Neutrophil (primary cell): ENCODE measurements at regions not wholly inside any gene's neighbourhood (a gene's known extent, or its start where the extent isn't known, plus 50 kb on each side); places are given as distances from the start of the nearest gene placed in this dataset.

Experiments
- H3K27ac ChIP-seq: fragments of 200-600 bp; sonication (generic); 2 replicates; pipeline ENCODE4 v1.5.1; 2016; ENCODE audit warnings: mild to moderate bottlenecking, moderate library complexity
- H3K27me3 ChIP-seq: fragments of 200-600 bp; sonication (generic); 2 replicates; pipeline ENCODE4 v1.6.0; 2016; ENCODE audit warnings: mild to moderate bottlenecking
- H3K36me3 ChIP-seq: fragments of 200-600 bp; sonication (generic); 2 replicates; pipeline ENCODE4 v1.5.1; 2017
- H3K4me1 ChIP-seq, 2 experiments: fragments of 200-600 bp in 1 of 2; sonication (generic) in 1 of 2; 1 replicate in 1 of 2; 2 replicates in 1 of 2; pipeline versions ENCODE4 v1.5.1 to v1.6.1; 2013 to 2016; ENCODE audit warnings: low read depth in 1 of 2, low read length in 1 of 2, mild to moderate bottlenecking in 1 of 2, moderate library complexity in 1 of 2; ENCODE audit not compliant: control insufficient read depth in 1 of 2, insufficient read depth in 1 of 2
- H3K4me3 ChIP-seq, 2 experiments: fragments of 200-600 bp in 1 of 2; sonication (generic) in 1 of 2; 1 replicate in 1 of 2; 2 replicates in 1 of 2; pipeline ENCODE4 v1.5.1; 2013 to 2016; ENCODE audit warnings: low read depth in 1 of 2, low read length in 1 of 2, mild to moderate bottlenecking in 1 of 2, moderate library complexity in 1 of 2
- H3K9me3 ChIP-seq: fragments of 200-600 bp; sonication (generic); 2 replicates; pipeline ENCODE4 v1.5.1; 2016
- TF ChIP-seq, protein P1 (sequence below): fragments of 200-600 bp; sonication (generic); IDR thresholded peaks from 2 replicates; pipeline ENCODE4 v1.5.1; 2016; ENCODE audit warnings: antibody characterized with exemption

DNA sequence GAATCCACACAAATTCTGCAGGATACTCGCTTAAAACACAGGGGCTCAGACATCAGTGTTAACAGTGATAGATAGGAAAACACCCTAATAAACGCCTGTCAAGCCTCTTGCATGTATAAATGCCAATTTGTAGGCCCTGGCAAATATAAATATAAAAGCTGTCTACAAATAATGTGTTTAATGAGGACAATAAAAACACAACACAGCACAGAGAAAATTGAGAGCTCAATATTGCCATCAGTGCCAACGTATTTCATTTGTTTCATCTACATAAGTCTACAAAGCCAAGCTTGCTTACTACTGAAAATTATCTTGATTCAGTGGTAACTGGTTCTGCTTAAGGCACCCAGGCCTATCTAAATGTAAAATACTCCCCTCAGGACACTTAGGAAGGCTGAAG, 1387.0 kb upstream of the TENM4 start:
- Histone ChIP-seq H3K36me3 (no peaks in the 10 kb centered on the region), H3K27me3 (no peaks in the 10 kb centered on the region), H3K4me1 (no peaks in the 10 kb centered on the region), H3K4me3 (no peak overlapping the region), H3K9me3 (no peaks in the 10 kb centered on the region), H3K27ac (no peak overlapping the region)
- TF ChIP-seq, protein P1, sequence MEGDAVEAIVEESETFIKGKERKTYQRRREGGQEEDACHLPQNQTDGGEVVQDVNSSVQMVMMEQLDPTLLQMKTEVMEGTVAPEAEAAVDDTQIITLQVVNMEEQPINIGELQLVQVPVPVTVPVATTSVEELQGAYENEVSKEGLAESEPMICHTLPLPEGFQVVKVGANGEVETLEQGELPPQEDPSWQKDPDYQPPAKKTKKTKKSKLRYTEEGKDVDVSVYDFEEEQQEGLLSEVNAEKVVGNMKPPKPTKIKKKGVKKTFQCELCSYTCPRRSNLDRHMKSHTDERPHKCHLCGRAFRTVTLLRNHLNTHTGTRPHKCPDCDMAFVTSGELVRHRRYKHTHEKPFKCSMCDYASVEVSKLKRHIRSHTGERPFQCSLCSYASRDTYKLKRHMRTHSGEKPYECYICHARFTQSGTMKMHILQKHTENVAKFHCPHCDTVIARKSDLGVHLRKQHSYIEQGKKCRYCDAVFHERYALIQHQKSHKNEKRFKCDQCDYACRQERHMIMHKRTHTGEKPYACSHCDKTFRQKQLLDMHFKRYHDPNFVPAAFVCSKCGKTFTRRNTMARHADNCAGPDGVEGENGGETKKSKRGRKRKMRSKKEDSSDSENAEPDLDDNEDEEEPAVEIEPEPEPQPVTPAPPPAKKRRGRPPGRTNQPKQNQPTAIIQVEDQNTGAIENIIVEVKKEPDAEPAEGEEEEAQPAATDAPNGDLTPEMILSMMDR = no peak

DNA sequence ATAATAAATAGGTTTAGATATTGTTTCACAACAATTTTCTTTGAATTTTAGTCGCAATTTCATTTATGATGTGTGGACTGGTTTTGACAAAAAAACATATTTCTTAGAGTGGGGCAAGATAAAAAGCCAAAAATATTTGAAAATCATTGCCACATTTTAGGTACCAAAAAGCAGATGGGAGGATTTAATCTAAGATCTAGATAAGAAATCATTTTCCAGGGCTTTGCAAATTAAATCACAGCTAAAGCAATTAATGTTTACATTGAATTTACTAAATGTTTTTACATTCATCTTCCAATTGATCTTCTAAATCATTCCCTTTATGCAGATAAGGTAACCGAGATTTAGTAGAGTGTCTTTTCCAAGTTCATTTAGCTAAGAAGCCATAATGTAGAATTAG, 1386.0 kb upstream of the TENM4 start:
- Histone ChIP-seq H3K36me3 (no peaks in the 10 kb centered on the region), H3K27ac (no peak overlapping the region), H3K9me3 (no peaks in the 10 kb centered on the region), H3K4me1 (no peaks in the 10 kb centered on the region), H3K4me3 (no peak overlapping the region), H3K27me3 (no peaks in the 10 kb centered on the region)
- TF ChIP-seq, protein P1 = no peak

DNA sequence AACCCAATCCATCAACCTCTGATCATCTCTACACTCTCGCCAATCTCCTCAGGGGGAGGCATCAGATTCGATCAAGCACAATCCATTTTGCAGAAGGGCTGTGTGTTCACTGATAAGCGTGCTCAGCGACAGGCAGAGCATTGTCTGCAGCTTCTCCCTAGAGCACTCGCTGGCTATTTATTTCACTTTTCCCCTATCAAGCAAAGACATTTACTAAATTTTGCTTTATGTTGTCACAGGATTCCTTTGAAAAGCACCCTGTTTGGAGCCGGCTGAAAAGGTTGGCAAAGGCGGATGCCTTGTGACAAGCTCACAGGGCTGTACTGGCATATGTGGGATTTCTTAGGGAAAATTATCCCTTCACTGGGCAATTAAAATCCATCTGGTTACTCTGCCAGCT, 1381.5 kb upstream of the TENM4 start:
- H3K4me3 ChIP-seq = no peak overlapping the region
- no peaks in the 10 kb centered on the region for H3K9me3 ChIP-seq
- H3K4me1 ChIP-seq = no peaks in the 10 kb centered on the region
- H3K27ac ChIP-seq = no peak overlapping the region
- no peaks in the 10 kb centered on the region for H3K27me3 ChIP-seq
- TF ChIP-seq, protein P1 = no peak
- no peaks in the 10 kb centered on the region for H3K36me3 ChIP-seq

DNA sequence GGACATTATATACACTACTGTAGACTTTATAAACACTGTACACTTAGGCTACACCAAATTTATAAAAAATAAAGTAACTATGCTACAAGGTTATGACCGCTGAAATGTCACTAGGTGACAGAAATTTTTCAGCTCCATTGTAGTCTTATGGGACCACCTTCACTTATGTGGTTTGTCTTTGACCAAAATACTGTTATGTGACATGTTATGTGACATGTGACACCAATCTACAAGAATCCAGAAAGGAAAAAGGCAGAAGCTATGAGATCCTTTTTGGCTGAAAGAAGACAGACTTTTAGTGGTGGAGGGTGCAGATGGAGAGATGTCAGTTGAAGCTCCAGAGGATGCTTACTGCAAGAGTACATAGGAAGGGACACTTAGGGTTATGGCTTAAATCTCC, 1378.4 kb upstream of the TENM4 start:
- H3K27ac ChIP-seq = no peak overlapping the region
- no peak overlapping the region for H3K4me3 ChIP-seq

DNA sequence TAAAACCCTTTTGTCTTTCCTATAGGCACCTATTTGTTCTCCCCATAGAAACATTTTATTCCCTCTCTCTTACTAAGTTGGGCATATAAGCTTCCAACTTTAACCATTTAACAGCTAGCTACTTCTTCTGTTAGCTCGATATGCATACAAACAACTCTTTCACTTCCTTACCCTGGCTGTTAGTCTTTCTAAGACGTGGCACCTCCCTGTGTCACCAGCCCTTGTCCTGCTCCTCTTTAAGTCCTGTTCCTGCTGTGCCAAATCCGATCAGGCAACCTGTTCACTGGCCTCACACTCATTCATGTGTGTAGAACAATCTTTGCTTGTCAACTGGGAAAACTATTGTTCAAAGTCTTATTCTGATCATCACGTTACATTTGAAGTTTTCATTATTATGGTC, 1376.1 kb upstream of the TENM4 start:
- TF ChIP-seq, protein P1 = no peak
- no peaks in the 10 kb centered on the region for H3K4me1 ChIP-seq
- no peaks in the 10 kb centered on the region for H3K36me3 ChIP-seq
- H3K4me3 ChIP-seq = no peak overlapping the region
- no peaks in the 10 kb centered on the region for H3K9me3 ChIP-seq
- no peak overlapping the region for H3K27ac ChIP-seq
- H3K27me3 ChIP-seq = no peaks in the 10 kb centered on the region

More for the DNA sequence above, 1378.4 kb upstream of the TENM4 start:
- TF ChIP-seq, protein P1 = no peak
- H3K9me3 ChIP-seq = no peaks in the 10 kb centered on the region
- no peaks in the 10 kb centered on the region for H3K4me1 ChIP-seq
- H3K36me3 ChIP-seq = no peaks in the 10 kb centered on the region
- no peaks in the 10 kb centered on the region for H3K27me3 ChIP-seq

DNA sequence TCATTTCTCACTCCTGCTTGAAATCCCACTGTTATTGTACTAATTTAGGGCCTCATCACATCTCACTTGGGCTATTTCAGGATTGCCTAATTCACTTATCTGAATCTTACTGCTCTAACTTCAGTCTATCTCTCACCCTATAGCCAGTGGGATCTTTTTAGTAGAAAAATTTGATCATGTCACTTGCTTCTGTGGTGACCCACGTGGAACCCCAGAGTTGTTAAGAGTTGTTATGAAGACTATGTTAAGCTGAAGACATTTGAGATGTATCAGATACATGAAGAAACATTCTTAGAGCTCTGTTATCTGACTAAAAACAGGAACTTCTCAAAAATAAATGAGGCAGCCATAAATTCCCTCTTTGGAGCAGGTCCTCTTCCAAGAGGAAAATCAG, 1375.6 kb upstream of the TENM4 start:
- no peaks in the 10 kb centered on the region for H3K4me1 ChIP-seq
- H3K36me3 ChIP-seq = no peaks in the 10 kb centered on the region
- no peak overlapping the region for H3K27ac ChIP-seq
- H3K9me3 ChIP-seq = no peaks in the 10 kb centered on the region
- no peak overlapping the region for H3K4me3 ChIP-seq
- TF ChIP-seq, protein P1 = no peak
- no peaks in the 10 kb centered on the region for H3K27me3 ChIP-seq
